ENCODE measurements at regions not wholly inside any gene's neighbourhood (a gene's known extent, or its start where the extent isn't known, plus 50 kb on each side); places are given as distances from the start of the nearest gene placed in this dataset.

DNA sequence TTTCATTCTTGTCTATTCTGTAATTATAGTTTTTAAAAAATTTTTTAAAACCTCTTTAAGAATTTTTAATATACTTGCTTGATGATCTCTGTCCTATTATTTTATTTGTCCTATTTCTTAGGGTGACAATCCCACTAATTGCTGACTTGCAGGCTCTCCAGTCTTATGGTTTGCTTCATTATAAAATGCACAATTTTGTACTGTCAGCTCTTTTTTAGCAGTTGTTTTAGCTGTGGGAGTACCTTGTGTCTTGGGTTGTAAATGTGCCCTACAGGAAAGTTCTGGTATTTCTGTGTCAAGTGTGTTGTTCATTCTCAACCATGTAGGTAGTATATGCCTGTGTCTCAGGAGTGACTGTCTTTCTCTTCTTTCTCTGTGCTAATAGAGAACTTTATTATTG is 118.2 kb upstream of the IL15 start:
- no peak for TF ChIP-seq CTCF (conservative IDR thresholded peaks at IDR 0.05)
- TF ChIP-seq EZH2 (IDR thresholded peaks at IDR 0.05; ENCODE audit: low read depth): no peak
